Keratinocyte (primary cell): ENCODE measurements at regions not wholly inside any gene's neighbourhood (a gene's known extent, or its start where the extent isn't known, plus 50 kb on each side); places are given as distances from the start of the nearest gene placed in this dataset.

Source experiments
- CTCF ChIP-seq, 3 experiments: IDR thresholded peaks in 1 of 3; conservative IDR thresholded peaks in 1 of 3; optimal IDR thresholded peaks in 1 of 3; 2 replicates in 2 of 3; 3 replicates in 1 of 3; pipeline versions ENCODE3 to v1.5.1; 2011; ENCODE audit warnings: low read length in 3 of 3, mild to moderate bottlenecking in 3 of 3, moderate library complexity in 2 of 3, control low read depth in 1 of 3, inconsistent platforms in 1 of 3; ENCODE audit not compliant: insufficient read depth in 2 of 3; ENCODE audit errors: extremely low read depth in 1 of 3
- EZH2 ChIP-seq: IDR thresholded peaks from one replicate; pipeline ENCODE4 v1.6.1; 2012; ENCODE audit warnings: inconsistent platforms, mild to moderate bottlenecking, low read length, moderate library complexity

GRCh38 chr4:10380735-10381134 lies 76.5 kb downstream of the ZNF518B start:
- TF ChIP-seq CTCF (optimal IDR thresholded peaks at IDR 0.05 in 1 of 3, IDR thresholded peaks at IDR 0.05 in 1 of 3, conservative IDR thresholded peaks at IDR 0.05 in 1 of 3; ENCODE audit: extremely low read depth in 1 of 3, insufficient read depth in 2 of 3, low read length in 3 of 3), result no peak
- no peak for TF ChIP-seq EZH2
